Stimulated activated CD4-positive, alpha-beta T cell treated with anti-CD3 and anti-CD28 coated beads, Interleukin-15, amount 100 ng/mL, for 24 hours (primary cell): ENCODE measurements at regions not wholly inside any gene's neighbourhood (a gene's known extent, or its start where the extent isn't known, plus 50 kb on each side); places are given as distances from the start of the nearest gene placed in this dataset.

Experiments used
- DNase-seq: peaks from one replicate; pipeline ENCODE4 v3.0.0-alpha.2; 2020

DNA sequence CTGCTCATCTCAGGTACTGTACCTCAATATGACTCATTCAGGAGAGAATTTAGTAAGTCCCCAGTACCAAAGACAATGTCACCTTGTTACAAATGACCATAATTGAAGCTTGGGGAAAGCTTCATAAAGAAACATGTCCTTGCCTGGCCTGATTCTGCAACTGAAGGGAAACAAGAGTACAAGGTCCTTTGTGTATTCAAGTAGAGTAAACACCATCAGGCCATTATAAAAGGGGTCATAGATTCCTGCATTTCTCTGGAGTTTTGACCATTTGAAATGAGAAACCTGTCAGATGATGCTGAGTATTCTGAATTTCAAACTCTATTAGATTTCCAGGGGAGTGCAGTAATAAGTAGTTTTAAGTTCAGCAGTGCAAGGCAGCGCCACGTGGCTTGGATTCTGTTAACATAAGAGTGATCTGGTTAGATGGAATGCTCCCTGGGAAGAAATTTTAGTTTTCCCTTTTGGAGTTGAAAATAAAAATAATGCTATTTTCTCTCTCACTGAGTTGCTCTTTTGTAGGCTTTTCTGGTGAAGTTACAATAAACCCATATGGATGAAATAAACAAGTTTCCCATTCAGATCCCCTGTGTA, 1054.3 kb downstream of the EPHA7 start:
- no peak for DNase-seq

DNA sequence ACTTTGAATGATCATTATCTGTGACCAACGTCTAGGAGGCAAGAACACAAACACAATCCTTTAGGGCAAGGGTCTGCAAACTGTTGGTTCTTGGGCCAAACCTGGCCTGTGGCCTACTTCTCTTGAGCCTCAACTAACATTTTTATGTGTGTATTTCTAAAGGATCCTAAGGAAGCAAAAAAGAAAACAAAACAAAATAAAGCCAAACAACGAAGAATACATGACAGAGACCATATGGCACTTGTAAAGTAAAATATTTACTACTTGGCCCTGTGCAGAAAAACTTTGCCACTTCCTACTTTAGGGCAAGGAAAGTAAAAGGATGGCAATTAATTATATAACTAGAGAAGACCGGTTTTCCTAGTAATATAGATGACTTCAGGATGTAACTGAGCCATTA, 1056.2 kb downstream of the EPHA7 start:
- no peak for DNase-seq

DNA sequence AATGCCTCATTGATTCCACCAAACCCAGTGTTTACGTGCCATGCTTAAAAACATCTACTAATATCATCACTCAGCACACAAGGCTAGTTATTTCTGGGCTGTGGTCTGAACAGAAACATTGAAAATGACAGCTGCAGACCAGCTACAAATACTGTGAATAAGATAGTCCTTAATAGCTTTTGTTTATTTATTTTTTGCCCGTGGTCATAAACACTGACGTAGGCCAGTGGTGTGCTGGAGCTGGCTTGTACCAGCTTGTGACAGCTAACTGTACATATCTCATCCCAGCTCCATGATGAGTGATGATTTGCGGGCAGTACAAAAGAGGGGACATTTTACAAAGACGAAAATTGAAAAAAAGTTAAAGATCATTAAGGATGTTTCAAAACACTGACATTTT, 1057.0 kb downstream of the EPHA7 start:
- DNase-seq, result no peak

DNA sequence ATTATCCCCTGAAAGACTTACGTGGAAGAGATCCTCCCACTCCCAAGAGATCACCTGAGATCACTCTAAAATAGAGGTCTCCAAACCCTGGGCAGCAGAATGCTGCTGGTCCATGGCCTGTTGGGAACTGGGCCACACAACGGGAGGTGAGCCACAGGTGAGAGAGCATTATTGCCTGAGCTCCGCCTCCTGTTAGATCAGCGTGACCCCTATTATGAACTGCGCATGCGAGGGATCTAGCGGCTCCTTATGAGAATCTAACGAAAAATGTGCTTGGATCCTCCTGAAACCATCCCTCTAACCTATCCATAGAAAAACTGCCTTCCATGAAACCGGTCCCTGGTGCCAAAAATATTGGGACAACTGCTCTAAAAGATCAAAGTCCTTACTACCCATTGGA, 1057.4 kb downstream of the EPHA7 start:
- DNase-seq, result no peak

DNA sequence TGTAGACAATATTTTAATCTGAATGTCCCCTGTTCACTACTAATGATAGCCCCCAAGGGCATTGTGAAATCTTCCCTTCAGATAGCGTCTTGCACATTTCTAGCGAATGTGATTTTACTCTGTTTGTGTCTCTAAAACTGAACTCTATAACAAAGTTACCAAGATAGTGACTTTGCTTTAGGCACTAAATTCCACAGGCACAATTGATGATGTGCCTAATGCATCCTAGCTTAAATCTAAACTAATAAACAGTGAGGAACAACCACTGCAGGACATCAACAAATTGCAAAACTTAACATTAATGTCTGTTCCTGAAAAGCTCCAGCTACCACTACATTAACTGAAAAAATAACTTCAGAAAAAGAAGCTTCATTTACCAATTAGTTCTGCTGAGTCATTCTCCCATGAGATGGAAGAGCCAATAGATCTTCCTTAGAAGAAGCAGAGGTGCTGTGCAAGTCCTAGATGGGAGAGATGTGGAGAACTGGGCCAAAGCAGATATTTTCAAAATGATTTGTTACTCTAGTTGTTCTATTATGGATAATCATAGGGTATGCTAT, 1065.0 kb downstream of the EPHA7 start:
- DNase-seq, result no peak

DNA sequence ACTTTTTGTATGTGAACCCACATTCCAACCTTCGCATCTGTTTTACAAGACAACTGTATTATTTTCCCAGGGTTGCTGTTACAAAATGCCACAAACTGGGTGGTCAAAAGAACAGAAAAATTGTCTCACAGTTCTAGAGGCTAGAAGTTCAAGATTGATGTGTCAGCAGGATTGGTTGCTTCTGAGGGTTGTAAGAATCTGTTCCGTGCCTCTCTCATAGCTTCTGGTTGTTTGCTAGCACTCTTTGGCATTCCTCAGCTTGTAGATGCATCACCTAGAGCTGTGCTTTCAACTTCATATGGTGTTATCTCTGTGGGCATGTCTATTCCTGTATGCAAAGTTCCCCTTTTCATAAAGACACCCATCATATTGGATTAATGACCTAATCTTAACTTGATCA, 1067.2 kb downstream of the EPHA7 start:
- no peak for DNase-seq

DNA sequence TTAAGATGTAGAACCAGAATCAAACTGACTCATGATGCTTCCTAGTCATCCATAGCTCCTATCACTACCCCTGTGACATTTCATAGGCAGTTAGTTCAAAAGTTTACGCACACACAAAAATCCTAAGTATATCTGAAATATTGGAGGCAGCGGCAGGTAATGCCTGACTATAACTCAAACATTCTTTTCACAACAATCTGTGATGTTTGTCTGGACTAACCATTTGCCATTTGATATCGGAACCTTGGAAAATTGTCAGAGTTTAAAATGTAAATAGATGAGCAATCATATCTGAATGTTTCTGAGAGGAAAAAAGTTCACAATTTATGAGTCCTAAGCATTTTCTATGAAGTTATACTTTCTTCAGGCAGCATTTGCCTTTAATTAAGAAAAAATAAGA, 1078.2 kb downstream of the EPHA7 start:
- DNase-seq, result no peak

DNA sequence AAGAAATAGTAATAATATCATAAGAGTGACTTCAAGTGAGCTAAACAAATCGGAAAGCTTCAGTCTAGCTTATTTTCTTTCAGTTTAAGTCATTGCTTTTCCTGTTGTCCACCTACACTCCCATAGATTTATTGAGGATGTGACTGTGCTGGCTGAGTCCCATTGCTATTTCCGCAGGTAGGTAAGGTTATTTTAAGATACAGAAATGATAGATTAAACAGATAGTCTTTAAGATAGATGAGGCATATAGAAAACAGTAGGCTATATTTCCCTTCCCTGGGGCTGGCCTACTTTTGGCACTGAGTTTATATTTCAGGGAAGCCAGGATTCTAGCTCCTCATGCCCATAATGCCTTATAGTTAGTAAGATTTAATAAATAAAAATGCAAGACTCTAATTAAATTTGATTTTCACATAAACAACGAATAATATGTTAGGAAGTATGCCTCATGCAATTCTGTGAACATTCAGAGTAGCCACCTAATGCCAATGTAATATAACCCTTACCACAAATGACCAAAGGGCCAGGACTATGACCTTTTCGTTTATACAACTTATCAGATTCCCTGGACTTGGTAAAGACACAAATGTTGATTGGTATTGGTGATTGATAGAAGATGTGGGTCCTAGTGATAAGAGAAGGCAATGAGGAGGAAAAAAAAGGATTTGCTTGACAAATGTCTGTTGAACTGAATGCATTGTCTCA, 1079.3 kb downstream of the EPHA7 start:
- no peak for DNase-seq

DNA sequence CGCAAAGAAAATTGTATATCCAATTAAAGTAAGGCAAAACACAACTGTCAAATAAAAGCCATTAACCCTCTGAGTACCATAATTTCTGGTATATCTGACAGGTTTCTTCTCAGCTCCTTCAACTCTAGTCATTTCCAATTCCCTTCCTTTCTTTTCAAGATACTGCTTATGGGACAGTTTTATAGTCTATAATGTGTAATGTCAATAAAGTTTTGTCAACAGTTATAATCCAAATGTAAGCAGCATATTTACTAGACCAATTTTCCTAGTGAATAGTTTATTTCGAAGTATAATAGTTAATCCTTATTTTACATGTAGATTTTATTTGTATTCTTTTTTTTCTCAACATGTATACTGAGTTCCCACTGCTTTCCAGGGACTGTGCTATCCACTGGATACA, 1081.8 kb downstream of the EPHA7 start:
- no peak for DNase-seq

DNA sequence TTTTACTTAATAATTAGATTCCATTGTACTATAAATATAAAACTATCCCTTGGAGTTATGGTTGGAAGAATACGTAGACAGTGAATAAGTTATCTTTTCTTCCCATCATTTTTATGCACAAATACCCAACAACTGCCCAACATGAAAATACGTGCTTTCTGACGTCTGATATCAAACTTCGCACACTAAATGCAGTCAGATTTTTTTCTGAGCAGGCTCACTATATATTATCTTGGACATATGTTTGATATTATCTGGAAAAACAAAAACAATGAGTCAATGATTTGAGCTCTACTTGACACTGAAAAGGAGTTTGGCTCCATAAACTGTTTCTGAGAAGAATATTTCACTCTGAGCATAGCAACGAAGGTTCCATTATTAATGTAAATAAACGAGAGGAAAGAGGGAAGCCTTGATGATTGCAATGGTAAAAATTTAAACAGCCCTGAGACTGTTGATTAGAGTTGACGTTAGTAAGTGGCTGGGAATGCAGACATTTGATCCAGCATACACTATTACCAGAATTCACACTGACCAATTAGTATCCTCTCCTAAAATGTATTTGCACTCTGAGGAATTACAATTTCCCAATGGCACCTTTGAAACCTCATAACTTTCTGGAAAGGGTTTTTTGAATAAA, 1090.0 kb downstream of the EPHA7 start:
- no peak for DNase-seq

DNA sequence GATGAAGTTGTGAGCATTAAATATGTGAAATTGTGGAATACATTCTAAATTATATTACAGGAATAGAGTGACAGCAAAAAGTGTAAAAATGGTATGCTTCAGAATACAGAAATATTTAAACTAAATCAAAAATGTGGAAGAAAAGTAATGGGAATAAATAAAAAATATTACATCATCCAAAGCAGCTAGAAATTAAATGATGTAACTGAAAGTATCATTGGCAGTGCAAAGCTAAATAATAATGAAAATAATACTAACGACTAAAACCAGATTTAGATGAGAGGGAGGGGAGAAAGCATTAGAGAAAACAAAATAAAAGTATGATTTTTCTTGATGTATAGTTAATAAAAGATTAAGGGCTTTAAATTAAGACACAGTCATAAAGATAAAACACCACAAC, 1104.0 kb downstream of the EPHA7 start:
- DNase-seq, result no peak

DNA sequence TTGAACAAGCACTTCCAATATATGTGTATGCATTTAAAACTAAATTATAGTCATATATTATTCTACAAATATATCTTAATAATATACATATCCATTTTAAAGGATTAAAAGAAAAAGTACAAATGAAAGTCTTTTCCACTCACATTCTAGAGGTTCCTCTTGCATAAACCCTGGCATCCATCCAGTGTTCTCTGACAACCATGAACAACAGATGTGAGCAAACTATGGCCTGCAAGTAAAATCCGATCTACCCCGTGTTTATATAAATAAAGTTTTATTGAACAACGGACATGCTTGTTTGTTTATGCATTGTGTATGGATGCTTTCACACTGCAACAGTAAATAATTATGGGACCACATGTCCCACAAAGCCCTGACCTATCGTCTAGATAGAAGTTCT, 1122.3 kb downstream of the EPHA7 start:
- no peak for DNase-seq

DNA sequence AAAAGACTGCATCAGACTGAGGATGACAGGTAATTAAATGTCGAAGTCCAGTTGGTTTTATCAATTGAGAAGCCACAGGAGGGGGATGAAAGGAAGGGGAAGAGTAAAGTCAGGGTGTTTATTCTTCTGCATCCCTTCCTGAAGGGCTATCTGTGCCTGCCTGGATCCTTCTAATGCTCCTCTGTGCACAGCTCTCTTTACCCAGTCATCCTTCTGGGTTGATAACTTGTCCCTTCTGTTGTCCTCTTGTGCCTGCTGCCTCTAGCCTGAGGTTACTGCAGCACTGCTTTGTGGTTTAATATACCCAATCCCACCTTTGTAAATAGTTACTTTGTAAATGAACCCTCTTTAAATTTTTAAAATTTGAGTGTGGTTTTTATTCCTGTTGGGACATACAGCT, 1127.3 kb downstream of the EPHA7 start:
- no peak for DNase-seq

DNA sequence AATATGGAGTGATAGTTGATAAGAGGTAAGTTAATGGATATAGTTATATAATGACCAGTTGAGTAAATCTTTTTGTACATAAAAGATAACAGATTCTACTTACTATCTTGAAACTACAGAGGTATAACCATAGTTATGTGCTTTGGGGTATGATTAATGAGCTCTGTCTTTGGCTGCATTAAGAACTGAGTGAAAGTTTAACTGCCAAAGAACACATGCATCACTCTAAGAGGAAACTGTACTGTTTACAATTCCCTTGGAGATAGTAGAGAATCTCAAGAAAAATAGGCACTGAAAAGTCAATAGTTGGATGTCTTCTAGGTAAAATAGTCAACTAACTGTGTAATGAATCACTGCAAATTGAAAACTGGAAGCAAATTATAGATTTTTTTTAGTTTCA, 1129.5 kb downstream of the EPHA7 start:
- DNase-seq, result no peak

DNA sequence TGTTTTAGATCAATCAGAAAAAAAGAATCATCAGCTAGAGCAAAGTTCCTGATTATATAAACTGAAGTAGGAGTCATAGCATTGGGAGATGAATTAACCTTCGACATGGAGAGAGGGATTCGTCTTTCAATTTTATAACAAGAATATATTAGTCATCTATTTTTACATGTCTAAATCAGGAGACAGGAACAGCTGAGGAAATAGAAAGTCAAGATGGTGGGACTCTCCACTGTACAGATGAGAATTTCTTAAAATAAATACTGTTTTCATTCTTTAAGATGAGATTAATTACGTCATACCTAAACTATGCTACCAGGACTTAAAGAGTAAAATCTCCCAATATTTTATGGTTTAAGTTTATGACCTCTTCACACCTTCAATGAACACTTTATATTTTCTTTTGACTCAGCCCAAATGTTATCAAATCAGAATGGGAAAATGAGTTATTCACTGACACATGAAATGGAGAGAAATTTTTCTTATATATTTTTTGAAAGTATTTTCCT, 1137.7 kb downstream of the EPHA7 start:
- DNase-seq, result no peak

DNA sequence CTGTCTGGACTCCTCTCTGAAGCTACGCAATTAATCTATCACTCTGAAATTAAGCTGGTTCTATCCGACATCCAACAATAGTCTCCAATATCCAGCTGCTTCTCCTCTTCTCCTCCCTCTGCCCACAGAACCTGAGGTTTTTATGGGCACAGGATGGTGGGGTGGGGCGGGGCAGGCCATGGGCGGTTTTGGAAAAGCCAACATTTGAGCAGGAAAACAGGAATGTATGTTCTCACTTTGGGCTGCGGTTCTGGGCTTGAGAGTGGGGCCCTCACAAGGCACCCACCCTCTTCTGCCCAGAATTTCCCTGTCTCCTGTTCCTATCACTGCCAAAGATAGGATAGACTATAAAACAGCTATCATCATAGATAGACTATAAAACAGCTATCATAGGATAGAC, 1144.2 kb downstream of the EPHA7 start:
- DNase-seq, result no peak

DNA sequence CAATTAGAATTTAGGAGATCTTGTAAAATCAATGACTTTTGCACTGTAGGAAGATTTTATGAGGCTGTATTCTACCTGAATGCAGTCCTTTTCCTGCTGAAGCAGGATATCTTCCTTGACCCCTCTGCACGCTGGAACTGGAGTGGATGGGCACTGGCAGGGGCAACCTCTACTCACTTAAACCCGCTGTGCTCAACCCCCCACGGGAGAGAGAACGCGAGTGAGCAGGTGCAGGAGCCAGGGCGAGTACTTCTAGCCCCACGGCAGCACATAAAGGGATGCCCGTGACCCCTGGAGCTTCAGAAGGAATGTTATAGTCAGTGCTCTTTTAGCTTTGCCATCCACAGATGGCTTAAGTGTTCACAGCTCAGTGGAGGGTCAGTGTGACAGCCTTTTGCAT, 1144.8 kb downstream of the EPHA7 start:
- DNase-seq, result no peak

DNA sequence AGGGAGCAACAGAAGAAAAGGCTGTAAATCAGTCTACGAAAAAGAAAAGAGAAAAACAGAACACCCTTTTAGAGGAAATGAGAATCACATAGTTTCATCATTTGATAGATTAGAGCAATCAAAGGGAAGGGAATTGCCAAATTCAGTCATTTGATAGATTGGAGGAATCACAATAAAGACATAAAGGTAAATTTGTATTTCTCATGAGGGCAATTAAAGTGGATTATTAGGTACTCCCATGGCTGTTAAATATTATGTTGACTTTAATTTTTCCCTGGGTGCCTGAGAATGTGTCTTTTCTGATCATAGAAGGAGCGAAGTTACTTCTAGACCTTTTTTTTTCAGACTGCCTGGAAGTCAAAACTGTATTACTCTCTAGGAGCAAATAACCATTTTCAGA, 1145.7 kb downstream of the EPHA7 start:
- no peak for DNase-seq

DNA sequence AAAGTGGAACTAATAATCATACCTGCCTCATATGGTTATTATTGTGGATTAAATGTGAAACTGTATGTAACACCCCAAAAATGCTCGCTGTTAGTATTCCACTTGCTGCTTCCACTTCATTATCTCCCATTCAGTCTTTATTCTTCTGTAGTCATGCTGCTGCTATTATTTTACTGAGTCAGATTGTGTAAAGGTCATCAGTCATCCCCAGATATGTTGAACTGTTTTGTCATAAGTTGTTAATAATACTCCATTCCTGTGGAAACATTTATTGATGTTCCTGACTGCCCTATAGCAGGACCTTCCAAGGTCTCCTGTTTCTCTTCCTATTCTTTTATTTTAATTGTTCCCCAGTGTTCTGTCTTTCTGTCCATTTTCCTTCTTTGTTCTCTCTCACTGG, 1148.3 kb downstream of the EPHA7 start:
- no peak for DNase-seq

DNA sequence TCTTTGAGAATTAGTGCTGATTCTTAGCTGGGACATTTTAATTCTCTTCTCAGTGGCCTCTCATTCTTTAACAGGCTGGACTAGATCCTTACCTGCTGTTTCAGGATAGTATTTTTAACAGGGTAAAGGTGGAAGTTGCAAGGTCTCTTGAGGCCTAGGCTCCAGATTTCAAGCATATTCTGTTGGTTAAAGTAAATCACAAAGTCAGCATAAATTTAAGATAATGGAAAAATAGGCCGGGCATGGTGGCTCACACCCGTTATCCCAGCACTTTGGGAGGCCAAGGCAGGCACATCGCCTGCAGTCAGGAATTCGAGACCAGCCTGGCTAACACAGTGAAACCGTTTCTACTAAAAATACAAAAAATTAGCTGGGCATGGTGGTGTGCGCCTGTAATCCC, 1149.0 kb downstream of the EPHA7 start:
- no peak for DNase-seq

DNA sequence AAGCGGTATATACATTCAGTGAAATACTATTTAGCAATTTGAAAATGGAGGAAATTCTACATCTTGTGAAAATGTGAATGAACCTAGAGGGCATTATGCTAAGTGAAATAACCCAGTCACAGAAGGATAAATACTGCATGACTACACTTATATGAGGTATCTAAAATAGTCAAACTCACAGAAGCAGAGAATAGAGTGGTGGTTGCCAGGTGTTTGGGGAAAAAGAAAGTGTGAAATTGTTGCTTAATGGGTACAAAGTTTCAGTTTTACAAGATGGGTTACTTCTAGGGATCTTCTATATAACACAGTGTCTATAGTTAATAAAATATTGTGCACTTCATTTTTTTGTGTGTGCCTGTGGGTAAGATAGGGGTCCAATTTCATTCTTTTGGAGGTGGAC, 1152.0 kb downstream of the EPHA7 start:
- no peak for DNase-seq

DNA sequence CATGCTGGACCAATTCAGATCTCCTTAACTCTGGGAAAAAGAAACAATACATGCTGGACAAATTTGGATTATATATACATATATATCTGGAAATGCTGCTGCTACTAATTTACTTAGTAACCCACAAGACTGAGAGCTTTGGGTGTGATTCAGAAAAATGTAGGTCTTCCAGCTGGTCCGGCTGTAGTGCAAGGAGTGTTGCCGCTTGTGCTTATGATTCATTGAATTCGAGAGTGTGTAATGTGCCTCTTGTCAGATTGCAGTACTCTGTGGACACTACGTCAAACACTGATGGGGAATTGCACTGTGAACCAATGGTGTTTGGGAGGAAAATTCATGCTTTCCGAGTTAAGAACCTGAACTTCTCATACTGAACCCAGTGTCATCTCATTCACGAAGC, 1155.5 kb downstream of the EPHA7 start:
- DNase-seq, result no peak

DNA sequence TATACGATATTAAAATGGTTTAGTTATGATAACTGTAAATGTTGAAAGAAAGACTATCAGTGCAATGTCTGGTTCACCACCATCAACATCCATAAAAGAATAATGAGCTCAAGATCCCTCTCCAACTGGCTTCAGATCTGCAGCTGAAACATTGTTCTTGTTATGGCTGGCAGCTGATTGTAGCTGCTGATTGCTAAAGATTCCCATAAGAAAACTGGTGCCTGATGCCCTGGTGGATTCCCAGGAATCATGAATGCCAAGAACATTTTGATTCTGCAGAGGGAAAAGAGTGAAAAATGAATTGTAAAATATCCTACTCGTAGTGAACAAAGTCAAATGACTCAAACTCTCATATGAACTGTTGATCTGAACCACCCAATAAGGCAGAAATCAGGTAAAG, 1160.2 kb downstream of the EPHA7 start:
- DNase-seq, result no peak

DNA sequence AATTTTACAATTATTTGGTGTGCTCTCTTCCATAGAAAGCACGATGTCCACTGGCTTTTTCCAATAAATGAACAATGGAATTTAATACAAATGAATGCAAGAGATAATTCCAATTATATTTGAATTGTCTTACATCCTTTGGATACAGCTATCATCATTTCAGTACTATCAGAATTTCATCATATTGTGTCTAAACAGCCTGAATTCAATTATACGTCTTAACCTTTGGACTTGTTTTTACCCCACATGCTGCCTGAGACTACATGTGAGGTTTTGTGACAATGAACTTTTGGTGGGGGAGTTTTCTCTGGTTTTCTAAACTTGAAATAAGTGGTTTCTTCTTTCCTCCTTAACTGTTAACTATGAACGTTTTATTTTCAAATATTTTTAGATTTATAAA, 1176.0 kb downstream of the EPHA7 start:
- no peak for DNase-seq
